ENCODE measurements at regions not wholly inside any gene's neighbourhood (a gene's known extent, or its start where the extent isn't known, plus 50 kb on each side); places are given as distances from the start of the nearest gene placed in this dataset.
"Not testable (repeated sequence)": the region's sequence is repeated elsewhere in the genome, so short reads cannot be mapped to it uniquely, and the experiment has no call there.

- DNase-seq (ENCODE audit: low spot score), result not testable (repeated sequence)
These were observed 162.2 kb upstream of the PTPN20 start for GRCh38 chr10:46749003-46749402.

DNA sequence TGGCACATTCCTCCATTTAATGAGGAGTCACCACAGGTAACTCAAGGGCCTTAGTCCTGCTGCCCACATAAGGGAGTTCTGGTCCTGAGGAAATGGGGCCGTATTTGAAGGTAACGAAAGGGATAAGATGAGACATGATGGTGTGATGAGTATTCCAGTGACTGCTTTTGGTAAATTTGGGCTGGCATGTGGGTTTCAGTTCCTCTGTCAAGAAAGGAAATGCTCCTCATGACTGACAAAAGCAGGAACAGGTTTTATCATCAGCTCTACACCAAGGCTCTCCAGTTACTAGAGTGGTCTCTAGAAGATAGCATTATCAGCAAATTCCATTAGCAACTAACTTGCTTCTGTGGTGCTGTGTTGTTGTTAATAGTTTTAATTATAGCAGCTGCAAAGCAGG is 161.8 kb upstream of the PTPN20 start:
- DNase-seq (ENCODE audit: low spot score), result not testable (repeated sequence)

- DNase-seq (ENCODE audit: low spot score), result not testable (repeated sequence)
These were observed 157.5 kb upstream of the PTPN20 start for GRCh38 chr10:46753763-46754162.

GRCh38 chr10:46761471-46761870 is 149.8 kb upstream of the PTPN20 start:
- DNase-seq (ENCODE audit: low spot score), result not testable (repeated sequence)

DNA sequence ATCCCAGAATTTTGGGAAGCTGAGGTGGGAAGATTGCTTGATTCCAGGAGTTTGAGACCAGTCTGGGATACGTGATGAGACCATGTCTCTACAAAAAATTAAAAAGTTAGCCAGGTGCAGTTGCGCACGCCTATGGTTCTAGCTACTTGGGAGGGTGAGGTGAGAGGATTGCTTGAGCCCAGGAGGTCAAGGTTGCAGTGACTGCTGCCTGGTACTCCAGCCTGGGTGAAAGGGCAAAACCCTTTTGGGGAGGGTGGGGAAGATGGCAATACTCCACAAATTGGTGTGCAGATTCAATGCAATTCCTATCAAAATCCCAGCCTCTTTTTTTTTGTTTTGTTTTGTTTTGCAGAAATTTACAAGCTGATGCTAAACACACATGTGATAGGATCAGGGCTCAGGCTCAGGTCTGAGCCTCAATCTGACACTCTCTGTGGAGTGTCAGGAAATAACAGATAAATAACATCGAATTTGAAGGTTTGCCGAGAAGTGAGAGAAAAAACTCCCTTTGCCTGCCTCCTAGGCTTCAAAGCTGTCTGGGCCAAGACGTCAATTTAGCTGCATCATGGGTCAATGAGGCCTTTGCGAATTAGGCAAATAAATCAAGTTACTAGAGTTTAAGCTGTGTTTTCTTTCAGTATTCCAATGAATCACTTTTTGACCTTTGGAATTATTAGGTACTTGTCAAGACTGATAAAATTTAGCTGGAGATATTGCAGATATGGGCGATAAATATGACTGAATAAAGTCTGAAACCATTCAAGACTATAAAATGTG is 142.5 kb upstream of the PTPN20 start:
- not testable (repeated sequence) for DNase-seq (ENCODE audit: low spot score)

GRCh38 chr10:46773178-46773896 is 137.9 kb upstream of the PTPN20 start:
- DNase-seq (ENCODE audit: low spot score), result not testable (repeated sequence)

DNA sequence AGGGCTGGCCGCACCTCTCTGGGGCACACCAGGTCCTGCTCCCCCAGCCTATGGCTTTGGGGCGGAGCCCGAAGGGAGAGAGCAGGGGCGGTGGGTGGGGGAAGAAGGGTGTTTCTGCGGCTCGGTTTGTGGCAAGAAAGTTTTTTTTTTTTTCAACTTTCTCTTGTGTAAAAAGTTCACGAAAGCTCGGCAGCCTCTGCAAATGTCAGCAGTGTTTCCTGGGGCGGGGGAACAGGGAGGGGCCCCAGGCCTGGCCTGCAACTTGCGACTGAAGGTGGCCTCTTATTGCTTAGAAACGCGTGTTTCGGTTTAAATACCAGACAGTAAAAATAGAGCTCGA is 137.4 kb upstream of the PTPN20 start:
- not testable (repeated sequence) for DNase-seq (ENCODE audit: low spot score)

- DNase-seq (ENCODE audit: low spot score), result not testable (repeated sequence)
These were observed 136.9 kb upstream of the PTPN20 start for GRCh38 chr10:46774366-46774765.

- not testable (repeated sequence) for DNase-seq (ENCODE audit: low spot score)
These were observed 136.1 kb upstream of the PTPN20 start for GRCh38 chr10:46774945-46775667.

- not testable (repeated sequence) for DNase-seq (ENCODE audit: low spot score)
These were observed 135.6 kb upstream of the PTPN20 start for GRCh38 chr10:46775668-46776059.

GRCh38 chr10:46779571-46779970 is 131.7 kb upstream of the PTPN20 start:
- DNase-seq (ENCODE audit: low spot score), result not testable (repeated sequence)

DNA sequence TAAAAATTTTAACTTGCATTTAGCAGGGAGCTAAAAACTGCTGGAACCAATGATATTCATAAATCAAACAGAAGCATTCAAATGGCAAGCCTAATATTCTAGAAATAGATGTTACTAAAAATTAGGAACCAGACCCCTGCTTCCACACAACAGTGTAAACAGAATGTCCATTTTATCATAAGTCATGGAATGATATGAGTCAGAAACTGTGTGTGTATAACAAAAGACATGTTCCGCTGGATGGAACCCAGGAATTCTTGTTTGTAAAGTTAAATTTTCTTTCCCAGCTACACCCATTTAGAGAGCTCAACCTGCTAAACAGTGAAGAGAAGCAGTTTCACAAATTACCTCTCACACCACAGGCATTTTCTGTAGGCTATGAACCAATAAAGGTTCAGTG is 131.1 kb upstream of the PTPN20 start:
- not testable (repeated sequence) for DNase-seq (ENCODE audit: low spot score)

- not testable (repeated sequence) for DNase-seq (ENCODE audit: low spot score)
These were observed 130.2 kb upstream of the PTPN20 start for GRCh38 chr10:46781001-46781400.

DNA sequence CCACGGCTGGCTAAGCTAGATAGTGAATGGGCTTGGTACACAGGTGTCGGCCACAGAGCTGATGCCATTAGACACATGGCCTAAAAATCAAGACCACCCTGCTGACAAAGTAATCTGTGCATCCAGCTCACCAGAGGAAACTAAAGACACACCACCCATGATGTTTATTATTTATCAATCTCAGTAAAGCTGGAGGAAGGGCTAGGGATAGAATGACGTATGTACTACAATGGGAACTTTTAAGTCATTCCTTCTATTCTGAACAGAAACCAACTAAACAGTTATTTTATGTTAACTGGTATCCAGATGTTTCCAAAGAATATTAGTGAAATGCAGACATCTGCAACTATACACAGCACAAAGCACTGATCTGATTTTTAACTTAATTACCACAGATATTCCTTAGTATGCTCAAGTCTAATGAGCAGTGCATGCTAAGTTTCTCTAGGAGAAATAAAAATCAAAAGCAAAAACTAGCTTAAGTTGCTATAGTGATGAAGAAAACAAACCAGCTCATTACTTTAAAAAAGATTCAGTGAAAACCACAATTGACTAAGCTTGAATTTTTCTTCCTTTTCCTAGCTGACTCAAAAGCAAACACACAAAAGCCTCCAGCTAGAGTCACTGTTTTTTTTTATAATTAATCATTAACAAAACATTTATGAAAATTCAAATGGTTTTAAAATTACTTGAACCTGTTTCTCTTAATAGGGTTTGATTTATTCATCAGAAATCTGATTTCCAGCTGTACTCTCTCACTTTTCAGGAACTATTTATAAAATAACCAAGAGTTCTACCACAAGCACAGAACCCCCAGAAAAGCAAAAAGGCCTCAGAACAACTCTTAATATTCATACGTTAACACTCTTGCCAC is 129.0 kb upstream of the PTPN20 start:
- DNase-seq (ENCODE audit: low spot score), result not testable (repeated sequence)

- DNase-seq (ENCODE audit: low spot score), result not testable (repeated sequence)
These were observed 126.6 kb upstream of the PTPN20 start for GRCh38 chr10:46784665-46785064.

DNA sequence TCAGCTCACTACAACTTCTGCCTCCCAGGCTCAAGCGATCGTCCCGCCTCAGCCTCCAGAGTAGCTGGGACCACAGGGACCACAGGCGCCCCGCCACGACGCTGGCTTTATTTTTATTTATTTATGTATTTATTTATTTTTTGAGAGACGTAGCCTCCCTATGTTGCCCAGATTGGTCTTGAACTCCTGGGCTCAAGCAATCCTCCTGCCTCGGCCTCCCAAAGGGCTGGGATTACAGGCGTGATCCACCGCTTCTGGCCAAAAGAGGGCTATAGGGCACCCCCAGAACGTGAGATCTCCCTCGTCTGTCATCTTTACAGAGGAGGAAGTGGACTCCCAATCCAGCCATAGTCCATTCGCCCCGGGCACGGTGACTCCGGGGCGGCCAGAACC is 125.1 kb upstream of the PTPN20 start:
- not testable (repeated sequence) for DNase-seq (ENCODE audit: low spot score)

- peak; percentile 60 for DNase-seq (ENCODE audit: low spot score)
These were observed 124.5 kb upstream of the PTPN20 start for GRCh38 chr10:46786518-46787320.

DNA sequence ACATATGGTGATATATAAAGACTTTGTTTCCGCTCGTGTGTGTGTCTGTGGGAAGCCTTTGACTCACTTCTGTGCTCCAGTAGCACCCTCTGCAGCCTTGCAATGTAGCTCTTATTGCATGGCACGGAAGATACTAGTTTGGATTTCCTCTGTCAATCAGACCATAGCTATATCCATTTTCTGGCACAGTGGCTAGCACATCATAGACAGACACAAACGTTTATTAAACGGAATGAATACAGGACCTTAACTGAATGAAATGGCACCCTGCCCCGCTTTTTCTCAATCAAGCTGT is 124.0 kb upstream of the PTPN20 start:
- DNase-seq (ENCODE audit: low spot score), result peak; percentile 77

- DNase-seq (ENCODE audit: low spot score), result not testable (repeated sequence)
These were observed 118.4 kb upstream of the PTPN20 start for GRCh38 chr10:46792657-46793357.

DNA sequence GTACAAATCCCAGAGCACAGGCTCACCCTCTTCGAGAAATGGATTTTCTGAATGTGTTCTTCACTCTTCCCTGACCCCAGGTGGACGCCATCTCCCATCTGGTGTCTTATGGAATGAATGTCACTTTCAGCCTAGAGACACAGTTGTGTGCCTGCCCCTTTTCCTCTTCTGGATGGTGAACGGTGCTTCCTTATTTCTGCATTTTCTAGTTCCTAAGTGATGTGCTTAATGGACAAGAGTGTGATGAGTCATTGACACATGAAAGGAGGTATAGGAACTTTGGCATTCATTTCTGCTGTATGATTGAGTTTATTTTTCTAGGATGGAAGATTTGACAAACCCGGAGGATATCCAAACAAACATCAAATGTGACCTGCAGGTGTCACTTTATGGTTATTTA is 114.9 kb upstream of the PTPN20 start:
- not testable (repeated sequence) for DNase-seq (ENCODE audit: low spot score)

All from globus pallidus (tissue), 1 donor.